ENCODE measurements at regions not wholly inside any gene's neighbourhood (a gene's known extent, or its start where the extent isn't known, plus 50 kb on each side); places are given as distances from the start of the nearest gene placed in this dataset.

GRCh38 chr2:65731476-65731875, 299.1 kb upstream of the SPRED2 start:
- no peak for DNase-seq
- H3K36me3 Mint-ChIP-seq: no peaks in the 10 kb centered on the region
- H3K9me3 Mint-ChIP-seq: no peaks in the 10 kb centered on the region
- CTCF ChIA-PET: no interaction called here
- no peak overlapping the region for H3K4me3 Mint-ChIP-seq
- no peak overlapping the region for H3K27ac Mint-ChIP-seq
- no peaks in the 10 kb centered on the region for H3K27me3 Mint-ChIP-seq
- no peaks in the 10 kb centered on the region for H3K4me1 Mint-ChIP-seq

- CTCF ChIA-PET: no interaction called here
- Mint-ChIP-seq H3K4me1 (no peaks in the 10 kb centered on the region), H3K4me3 (no peak overlapping the region), H3K27me3 (no peaks in the 10 kb centered on the region), H3K27ac (no peak overlapping the region), H3K36me3 (no peaks in the 10 kb centered on the region), H3K9me3 (no peaks in the 10 kb centered on the region)
- DNase-seq: no peak
Observed at GRCh38 chr2:65730186-65730585, 297.8 kb upstream of the SPRED2 start.

- Mint-ChIP-seq H3K27me3 (no peaks in the 10 kb centered on the region), H3K4me3 (no peak overlapping the region), H3K36me3 (no peaks in the 10 kb centered on the region), H3K4me1 (no peaks in the 10 kb centered on the region), H3K27ac (no peak overlapping the region), H3K9me3 (no peaks in the 10 kb centered on the region)
- DNase-seq: no peak
- CTCF ChIA-PET: no interaction called here
Observed at GRCh38 chr2:65729246-65729645, 296.8 kb upstream of the SPRED2 start.

GRCh38 chr2:65728477-65729180, 296.2 kb upstream of the SPRED2 start:
- H3K27ac Mint-ChIP-seq: no peak overlapping the region

GRCh38 chr2:65727816-65728215, 295.4 kb upstream of the SPRED2 start:
- Mint-ChIP-seq H3K9me3 (no peaks in the 10 kb centered on the region), H3K27me3 (no peaks in the 10 kb centered on the region), H3K27ac (no peak overlapping the region), H3K36me3 (no peaks in the 10 kb centered on the region), H3K4me1 (no peaks in the 10 kb centered on the region), H3K4me3 (no peak overlapping the region)
- CTCF ChIA-PET: no interaction called here
- DNase-seq: no peak

More at GRCh38 chr2:65728477-65729180, 296.2 kb upstream of the SPRED2 start:
- no peaks in the 10 kb centered on the region for H3K9me3 Mint-ChIP-seq
- H3K4me3 Mint-ChIP-seq: no peak overlapping the region
- no peaks in the 10 kb centered on the region for H3K4me1 Mint-ChIP-seq
- no peak for DNase-seq
- CTCF ChIA-PET: no interaction called here
- no peaks in the 10 kb centered on the region for H3K27me3 Mint-ChIP-seq
- no peaks in the 10 kb centered on the region for H3K36me3 Mint-ChIP-seq

- no peak overlapping the region for H3K27ac Mint-ChIP-seq
- no peaks in the 10 kb centered on the region for H3K9me3 Mint-ChIP-seq
- no peaks in the 10 kb centered on the region for H3K36me3 Mint-ChIP-seq
- H3K4me1 Mint-ChIP-seq: no peaks in the 10 kb centered on the region
- no peak overlapping the region for H3K4me3 Mint-ChIP-seq
- CTCF ChIA-PET: no interaction called here
- H3K27me3 Mint-ChIP-seq: no peaks in the 10 kb centered on the region
- no peak for DNase-seq
Observed at GRCh38 chr2:65727381-65727780, 295.0 kb upstream of the SPRED2 start.

- Mint-ChIP-seq H3K36me3 (no peaks in the 10 kb centered on the region), H3K4me1 (no peaks in the 10 kb centered on the region), H3K9me3 (no peaks in the 10 kb centered on the region), H3K27ac (no peak overlapping the region), H3K27me3 (no peaks in the 10 kb centered on the region), H3K4me3 (no peak overlapping the region)
- CTCF ChIA-PET: no interaction called here
- DNase-seq: no peak
Observed at GRCh38 chr2:65724752-65725151, 292.4 kb upstream of the SPRED2 start.

GRCh38 chr2:65724336-65724735, 291.9 kb upstream of the SPRED2 start:
- no peak overlapping the region for H3K4me3 Mint-ChIP-seq
- no peaks in the 10 kb centered on the region for H3K27me3 Mint-ChIP-seq
- CTCF ChIA-PET: no interaction called here
- H3K27ac Mint-ChIP-seq: no peak overlapping the region
- no peaks in the 10 kb centered on the region for H3K36me3 Mint-ChIP-seq
- H3K9me3 Mint-ChIP-seq: no peaks in the 10 kb centered on the region
- DNase-seq: no peak
- H3K4me1 Mint-ChIP-seq: no peaks in the 10 kb centered on the region

GRCh38 chr2:65722028-65722778, 289.8 kb upstream of the SPRED2 start:
- Mint-ChIP-seq H3K27ac (no peak overlapping the region), H3K27me3 (no peaks in the 10 kb centered on the region), H3K4me3 (no peak overlapping the region), H3K9me3 (no peaks in the 10 kb centered on the region), H3K4me1 (no peaks in the 10 kb centered on the region), H3K36me3 (no peaks in the 10 kb centered on the region)
- CTCF ChIA-PET: no interaction called here
- DNase-seq: no peak

- no peaks in the 10 kb centered on the region for H3K36me3 Mint-ChIP-seq
- H3K9me3 Mint-ChIP-seq: no peaks in the 10 kb centered on the region
- no peaks in the 10 kb centered on the region for H3K27me3 Mint-ChIP-seq
- no peak for DNase-seq
- CTCF ChIA-PET: no interaction called here
- H3K4me3 Mint-ChIP-seq: no peak overlapping the region
- no peak overlapping the region for H3K27ac Mint-ChIP-seq
- H3K4me1 Mint-ChIP-seq: no peaks in the 10 kb centered on the region
Observed at GRCh38 chr2:65716698-65717097, 284.3 kb upstream of the SPRED2 start.

- CTCF ChIA-PET: no interaction called here
- H3K4me1 Mint-ChIP-seq: no peaks in the 10 kb centered on the region
- no peak overlapping the region for H3K4me3 Mint-ChIP-seq
- H3K27ac Mint-ChIP-seq: no peak overlapping the region
- no peaks in the 10 kb centered on the region for H3K27me3 Mint-ChIP-seq
- DNase-seq: no peak
- H3K9me3 Mint-ChIP-seq: no peaks in the 10 kb centered on the region
- H3K36me3 Mint-ChIP-seq: no peaks in the 10 kb centered on the region
Observed at GRCh38 chr2:65715323-65715722, 282.9 kb upstream of the SPRED2 start.

GRCh38 chr2:65714866-65715265, 282.5 kb upstream of the SPRED2 start:
- no peaks in the 10 kb centered on the region for H3K27me3 Mint-ChIP-seq
- CTCF ChIA-PET: no interaction called here
- H3K4me1 Mint-ChIP-seq: no peaks in the 10 kb centered on the region
- H3K27ac Mint-ChIP-seq: no peak overlapping the region
- H3K9me3 Mint-ChIP-seq: no peaks in the 10 kb centered on the region
- no peak overlapping the region for H3K4me3 Mint-ChIP-seq
- H3K36me3 Mint-ChIP-seq: no peaks in the 10 kb centered on the region
- DNase-seq: no peak

- no peak for DNase-seq
- Mint-ChIP-seq H3K27me3 (no peaks in the 10 kb centered on the region), H3K27ac (no peak overlapping the region), H3K9me3 (no peaks in the 10 kb centered on the region), H3K36me3 (no peaks in the 10 kb centered on the region), H3K4me3 (no peak overlapping the region), H3K4me1 (no peaks in the 10 kb centered on the region)
- CTCF ChIA-PET: interaction anchor here (2.0 kb wide), 1 partner anchor 72 kb away, joined by 7 read pairs; no protein-coding TSS in a partner anchor
Observed at GRCh38 chr2:65711863-65712262, 279.5 kb upstream of the SPRED2 start.

- CTCF ChIA-PET: interaction anchor here (0.9 to 2.0 kb wide), 2 partner anchors 69 to 71 kb away, joined by 3 to 7 read pairs; no protein-coding TSS in a partner anchor
Observed at GRCh38 chr2:65710779-65711295, 278.4 kb upstream of the SPRED2 start.

GRCh38 chr2:65710356-65710755, 278.0 kb upstream of the SPRED2 start:
- H3K9me3 Mint-ChIP-seq: no peaks in the 10 kb centered on the region
- H3K27me3 Mint-ChIP-seq: no peaks in the 10 kb centered on the region
- H3K27ac Mint-ChIP-seq: no peak overlapping the region
- H3K36me3 Mint-ChIP-seq: no peaks in the 10 kb centered on the region
- no peaks in the 10 kb centered on the region for H3K4me1 Mint-ChIP-seq
- DNase-seq: no peak
- no peak overlapping the region for H3K4me3 Mint-ChIP-seq
- CTCF ChIA-PET: interaction anchor here (0.9 to 2.0 kb wide), 2 partner anchors 69 to 71 kb away, joined by 3 to 7 read pairs; no protein-coding TSS in a partner anchor

More at GRCh38 chr2:65710779-65711295, 278.4 kb upstream of the SPRED2 start:
- H3K27ac Mint-ChIP-seq: no peak overlapping the region
- DNase-seq: no peak
- H3K4me1 Mint-ChIP-seq: no peaks in the 10 kb centered on the region
- H3K36me3 Mint-ChIP-seq: no peaks in the 10 kb centered on the region
- no peaks in the 10 kb centered on the region for H3K9me3 Mint-ChIP-seq
- no peak overlapping the region for H3K4me3 Mint-ChIP-seq
- H3K27me3 Mint-ChIP-seq: no peaks in the 10 kb centered on the region

All from activated naive CD4-positive, alpha-beta T cell treated with anti-CD3 and anti-CD28 coated beads, Interleukin-2, amount 10 ng/mL, durations not matched to agents 7 days and 5 days (primary cell).